Fibroblast of lung (primary cell): ENCODE measurements at regions not wholly inside any gene's neighbourhood (a gene's known extent, or its start where the extent isn't known, plus 50 kb on each side); places are given as distances from the start of the nearest gene placed in this dataset.
"Not testable (repeated sequence)": the region's sequence is repeated elsewhere in the genome, so short reads cannot be mapped to it uniquely, and the experiment has no call there.

ENCODE experiments used
- DNase-seq, 2 donors: peaks; one replicate each; pipeline versions ENCODE4 v3.0.0 to v3.0.0-alpha.2; 2010; ENCODE audit warnings: low read depth in 2 of 2
- H2AFZ ChIP-seq: 2 replicates; pipeline ENCODE4 v1.5.1; 2012; ENCODE audit warnings: low read length, control low read depth, inconsistent platforms
- H3K27ac ChIP-seq: 2 replicates; pipeline ENCODE4 v1.5.1; 2011; ENCODE audit warnings: low read length, control low read depth; ENCODE audit not compliant: insufficient read depth
- H3K27me3 ChIP-seq: 2 replicates; pipeline ENCODE4 v1.5.1; 2011; ENCODE audit warnings: mild to moderate bottlenecking, low read length; ENCODE audit not compliant: control insufficient read depth, insufficient read depth
- H3K36me3 ChIP-seq: 2 replicates; pipeline ENCODE4 v1.5.1; 2011; ENCODE audit warnings: low read length; ENCODE audit not compliant: control insufficient read depth, insufficient read depth
- H3K4me1 ChIP-seq: 2 replicates; pipeline ENCODE4 v1.5.1; 2011; ENCODE audit warnings: low read length; ENCODE audit not compliant: control insufficient read depth, insufficient read depth; ENCODE audit errors: extremely low read depth
- H3K4me2 ChIP-seq: 2 replicates; pipeline ENCODE4 v1.5.1; 2011; ENCODE audit warnings: low read length, control low read depth; ENCODE audit not compliant: insufficient read depth; ENCODE audit errors: extremely low read depth
- H3K4me3 ChIP-seq, 4 experiments: fragments of 200-600 bp in 1 of 4; sonication (generic) in 1 of 4; replicated peaks in 1 of 4; 2 replicates each; pipeline ENCODE4 v1.5.1; 2011 to 2016; ENCODE audit warnings: low read length in 4 of 4, low read depth in 3 of 4, mild to moderate bottlenecking in 3 of 4, control low read depth in 2 of 4, inconsistent platforms in 1 of 4, mixed read lengths in 1 of 4; ENCODE audit not compliant: insufficient read depth in 1 of 4; ENCODE audit errors: control extremely low read depth in 1 of 4
- H3K79me2 ChIP-seq: 2 replicates; pipeline ENCODE4 v1.5.1; 2012; ENCODE audit warnings: mild to moderate bottlenecking, low read length, inconsistent platforms; ENCODE audit not compliant: control insufficient read depth, insufficient read depth
- H3K9ac ChIP-seq: 2 replicates; pipeline ENCODE4 v1.5.1; 2011; ENCODE audit warnings: mild to moderate bottlenecking, low read length, control low read depth; ENCODE audit not compliant: insufficient read depth
- H3K9me3 ChIP-seq: 2 replicates; pipeline ENCODE4 v1.5.1; 2012; ENCODE audit warnings: low read depth, low read length; ENCODE audit not compliant: control insufficient read depth, insufficient read depth
- H4K20me1 ChIP-seq: 2 replicates; pipeline ENCODE4 v1.5.1; 2011; ENCODE audit warnings: low read length; ENCODE audit not compliant: control insufficient read depth, insufficient read depth; ENCODE audit errors: extremely low read depth
- CTCF ChIP-seq, 2 donors: IDR thresholded peaks in 1 of 2; conservative IDR thresholded peaks in 1 of 2; 1 replicate in 1 of 2; 2 replicates in 1 of 2; pipeline ENCODE4 v1.5.1; 2011 to 2012; ENCODE audit warnings: low read length in 2 of 2, control low read depth in 1 of 2, inconsistent platforms in 1 of 2, low read depth in 1 of 2, mild to moderate bottlenecking in 1 of 2
- EZH2 ChIP-seq: IDR thresholded peaks from 2 replicates; pipeline ENCODE4 v1.5.1; 2012; ENCODE audit warnings: low read length, control low read depth, mild to moderate bottlenecking; ENCODE audit errors: missing control alignments

GRCh38 chr9:15369871-15370270, 52.8 kb upstream of the SNAPC3 start:
- no peak overlapping the region for H3K9ac ChIP-seq
- H3K36me3 ChIP-seq = no peaks in the 10 kb centered on the region
- H3K4me1 ChIP-seq = peaks cover 3% of the 10 kb centered on the region
- no peaks in the 10 kb centered on the region for H3K9me3 ChIP-seq
- TF ChIP-seq CTCF (conservative IDR thresholded peaks at IDR 0.05 in 1 of 2, IDR thresholded peaks at IDR 0.05 in 1 of 2; ENCODE audit: low read depth in 1 of 2, low read length in 2 of 2) (no peak), EZH2 (no peak)
- H3K4me3 ChIP-seq = no peak overlapping the region
- no peaks in the 10 kb centered on the region for H4K20me1 ChIP-seq
- no peaks in the 10 kb centered on the region for H3K27me3 ChIP-seq
- H3K79me2 ChIP-seq = no peaks in the 10 kb centered on the region
- H2AFZ ChIP-seq = no peak overlapping the region
- no peak for DNase-seq
- no peak overlapping the region for H3K4me2 ChIP-seq
- no peak overlapping the region for H3K27ac ChIP-seq

- no peak overlapping the region for H2AFZ ChIP-seq
- H3K4me2 ChIP-seq = no peak overlapping the region
- H3K27ac ChIP-seq = no peak overlapping the region
- peak in 1 of 2 donors; percentile 66 for DNase-seq
- TF ChIP-seq EZH2 (no peak), CTCF (conservative IDR thresholded peaks at IDR 0.05 in 1 of 2, IDR thresholded peaks at IDR 0.05 in 1 of 2; ENCODE audit: low read depth in 1 of 2, low read length in 2 of 2) (no peak)
- H3K27me3 ChIP-seq = no peaks in the 10 kb centered on the region
- H3K36me3 ChIP-seq = no peaks in the 10 kb centered on the region
- no peaks in the 10 kb centered on the region for H3K9me3 ChIP-seq
- peaks cover 3% of the 10 kb centered on the region for H3K4me1 ChIP-seq
- no peaks in the 10 kb centered on the region for H3K79me2 ChIP-seq
- H4K20me1 ChIP-seq = no peaks in the 10 kb centered on the region
- no peak overlapping the region for H3K4me3 ChIP-seq
- no peak overlapping the region for H3K9ac ChIP-seq
Measured at GRCh38 chr9:15369238-15369637, 53.4 kb upstream of the SNAPC3 start.

GRCh38 chr9:15364975-15365553, 57.6 kb upstream of the SNAPC3 start:
- not testable (repeated sequence) for H3K9me3 ChIP-seq, DNase-seq, H2AFZ ChIP-seq, H3K27me3 ChIP-seq, H3K4me2 ChIP-seq, H3K79me2 ChIP-seq, H3K4me1 ChIP-seq, H3K27ac ChIP-seq, H4K20me1 ChIP-seq, H3K9ac ChIP-seq, H3K36me3 ChIP-seq, H3K4me3 ChIP-seq
